ENCODE measurements at regions not wholly inside any gene's neighbourhood (a gene's known extent, or its start where the extent isn't known, plus 50 kb on each side); places are given as distances from the start of the nearest gene placed in this dataset.

GRCh38 chr10:28378986-28379585, 76.2 kb upstream of the MPP7 start:
- H3K9ac ChIP-seq (ENCODE audit: insufficient read depth in 1 of 2, low read depth in 2 of 2, low read length in 2 of 2): no peak overlapping the region
- H3K79me2 ChIP-seq (ENCODE audit: control insufficient read depth, insufficient read depth, low read length): no peaks in the 10 kb centered on the region
- in situ Hi-C loops (cut with MboI): loop anchor here (25.0 kb wide), 1 partner anchor 642 kb away; the partner anchor contains the start of gene MKX
- WGBS (ENCODE audit: insufficient coverage, low coverage, missing lambda C conversion rate): under 1% methylated on average over 8 of the region's 8 CpGs
- no peaks in the 10 kb centered on the region for H3K9me3 ChIP-seq (replicated peaks; ENCODE audit: control insufficient read depth, insufficient read depth, low read depth, low read length)
- H3K4me1 ChIP-seq (replicated peaks in 1 of 2; ENCODE audit: control insufficient read depth in 2 of 2, insufficient read depth in 2 of 2, low read length in 2 of 2): no peaks in the 10 kb centered on the region
- BruUV-seq (replicated peaks): no TSS peak
- H2AFZ ChIP-seq (ENCODE audit: low read depth, low read length): no peak overlapping the region
- intact Hi-C loops (cut with micrococcal nuclease): no loop called here
- CTCF ChIA-PET (ENCODE audit: low intra/inter-chr PET ratio): no interaction called here
- H3K27me3 ChIP-seq (ENCODE audit: control insufficient read depth in 2 of 2, insufficient read depth in 2 of 2, low read length in 2 of 2): peaks cover 4 to 9% of the 10 kb centered on the region in 2 experiments; a peak in 2 of 5 replicates
- H3K27ac ChIP-seq (ENCODE audit: extremely low read depth, low read depth, low read length): no peak overlapping the region
- no peak for ATAC-seq
- no peaks in the 10 kb centered on the region for H3K9me1 ChIP-seq (ENCODE audit: control insufficient read depth, insufficient read depth, low read length)
- POLR2A ChIA-PET: interaction anchor here (0.6 kb wide), 1 partner anchor 1774 kb away, joined by 3 read pairs; no protein-coding TSS in a partner anchor
- no peak overlapping the region for H3K4me2 ChIP-seq (ENCODE audit: insufficient read depth, low read length)
- H4K20me1 ChIP-seq (replicated peaks; ENCODE audit: control insufficient read depth, insufficient read depth, low read length): no peaks in the 10 kb centered on the region
- no peaks in the 10 kb centered on the region for H3K36me3 ChIP-seq (ENCODE audit: control insufficient read depth, insufficient read depth, low read length)
- DNase-seq (ENCODE audit: extremely low read depth in 1 of 4, low spot score in 3 of 4): no peak
- no peak overlapping the region for H3K4me3 ChIP-seq
- no peak for FAIRE-seq
- TF ChIP-seq CHD1 (IDR thresholded peaks at IDR 0.05; ENCODE audit: low read length): no peak
- TF ChIP-seq PBX2 (CRISPR knock-in tag; IDR thresholded peaks at IDR 0.05; ENCODE audit: low read depth): no peak
- TF ChIP-seq PBX2 (tag; conservative IDR thresholded peaks at IDR 0.05; ENCODE audit: low read depth): no peak
- TF ChIP-seq GTF2E2 (tag; IDR thresholded peaks at IDR 0.05): no peak
- TF ChIP-seq ZC3H11A (IDR thresholded peaks at IDR 0.05; ENCODE audit: low read depth, low read length): no peak
- TF ChIP-seq ATF2 (CRISPR knock-in tag; IDR thresholded peaks at IDR 0.05): no peak
- TF ChIP-seq ZNF124 (CRISPR knock-in tag; IDR thresholded peaks at IDR 0.05): no peak
- no peak for TF ChIP-seq LEF1 (IDR thresholded peaks at IDR 0.05)
- TF ChIP-seq RCOR1 (IDR thresholded peaks at IDR 0.05; ENCODE audit: borderline replicate concordance in 1 of 2, low read depth in 2 of 2, low read length in 2 of 2): no peak
- TF ChIP-seq HMGN3 (IDR thresholded peaks at IDR 0.05; ENCODE audit: borderline replicate concordance, extremely low read depth, insufficient read length, low read depth, low read length): no peak
- no peak for TF ChIP-seq ZNF212 (CRISPR knock-in tag; IDR thresholded peaks at IDR 0.05)
- no peak for TF ChIP-seq SRSF3 (IDR thresholded peaks at IDR 0.05; ENCODE audit: insufficient read depth, low read length)
- TF ChIP-seq, protein P1, sequence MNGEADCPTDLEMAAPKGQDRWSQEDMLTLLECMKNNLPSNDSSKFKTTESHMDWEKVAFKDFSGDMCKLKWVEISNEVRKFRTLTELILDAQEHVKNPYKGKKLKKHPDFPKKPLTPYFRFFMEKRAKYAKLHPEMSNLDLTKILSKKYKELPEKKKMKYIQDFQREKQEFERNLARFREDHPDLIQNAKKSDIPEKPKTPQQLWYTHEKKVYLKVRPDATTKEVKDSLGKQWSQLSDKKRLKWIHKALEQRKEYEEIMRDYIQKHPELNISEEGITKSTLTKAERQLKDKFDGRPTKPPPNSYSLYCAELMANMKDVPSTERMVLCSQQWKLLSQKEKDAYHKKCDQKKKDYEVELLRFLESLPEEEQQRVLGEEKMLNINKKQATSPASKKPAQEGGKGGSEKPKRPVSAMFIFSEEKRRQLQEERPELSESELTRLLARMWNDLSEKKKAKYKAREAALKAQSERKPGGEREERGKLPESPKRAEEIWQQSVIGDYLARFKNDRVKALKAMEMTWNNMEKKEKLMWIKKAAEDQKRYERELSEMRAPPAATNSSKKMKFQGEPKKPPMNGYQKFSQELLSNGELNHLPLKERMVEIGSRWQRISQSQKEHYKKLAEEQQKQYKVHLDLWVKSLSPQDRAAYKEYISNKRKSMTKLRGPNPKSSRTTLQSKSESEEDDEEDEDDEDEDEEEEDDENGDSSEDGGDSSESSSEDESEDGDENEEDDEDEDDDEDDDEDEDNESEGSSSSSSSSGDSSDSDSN (IDR thresholded peaks at IDR 0.05; ENCODE audit: borderline replicate concordance in 1 of 2, low read depth in 2 of 2, low read length in 2 of 2): no peak
- no peak for TF ChIP-seq FOSL1 (tag; conservative IDR thresholded peaks at IDR 0.05)
- TF ChIP-seq MTF1 (CRISPR knock-in tag; IDR thresholded peaks at IDR 0.05; ENCODE audit: borderline replicate concordance): no peak
